ENCODE measurements at regions not wholly inside any gene's neighbourhood (a gene's known extent, or its start where the extent isn't known, plus 50 kb on each side); places are given as distances from the start of the nearest gene placed in this dataset.
"Not testable (repeated sequence)": the region's sequence is repeated elsewhere in the genome, so short reads cannot be mapped to it uniquely, and the experiment has no call there.

GRCh38 chrX:45628041-45628440 lies 427.4 kb upstream of the DIPK2B start:
- no peak for DNase-seq

DNA sequence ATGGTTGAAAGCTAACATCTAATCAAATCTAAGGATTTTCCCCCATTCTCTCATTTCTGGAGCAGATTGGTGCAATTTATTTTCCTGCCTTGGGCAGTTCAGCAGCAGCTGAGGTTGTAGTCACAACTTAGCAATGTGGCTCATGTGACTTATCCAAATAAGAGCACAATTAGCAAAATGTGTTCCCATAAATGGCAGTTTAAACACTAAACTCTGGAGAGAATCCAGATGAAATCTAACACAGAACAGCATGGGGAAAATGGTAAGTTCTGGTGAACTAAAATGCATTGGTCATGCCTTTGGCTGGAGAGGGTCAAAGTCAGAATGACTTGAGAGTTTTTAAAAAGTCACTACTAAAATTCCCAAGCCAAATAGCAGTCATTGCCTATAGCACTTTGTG lies 422.6 kb upstream of the DIPK2B start:
- no peak for DNase-seq

- no peak for DNase-seq
Measured at GRCh38 chrX:45622538-45622937, 421.9 kb upstream of the DIPK2B start.

DNA sequence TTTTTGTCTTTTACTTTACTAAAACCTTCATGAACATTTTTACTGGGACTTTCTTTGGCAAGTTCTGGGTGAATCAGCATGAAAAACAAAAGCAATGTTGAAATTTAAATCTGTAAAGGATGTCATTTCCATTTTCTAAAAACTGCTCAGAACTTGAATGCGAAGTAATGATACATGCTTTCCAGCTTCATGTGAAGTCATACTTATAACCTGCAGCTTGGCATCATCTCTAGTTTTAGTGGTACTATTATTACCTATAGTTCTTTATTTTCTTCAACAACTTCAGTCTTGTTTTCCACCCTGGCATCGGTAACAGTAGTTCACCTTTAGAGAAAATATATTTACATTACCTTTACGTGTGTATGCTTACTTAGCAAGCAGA lies 421.4 kb upstream of the DIPK2B start:
- DNase-seq = no peak

DNA sequence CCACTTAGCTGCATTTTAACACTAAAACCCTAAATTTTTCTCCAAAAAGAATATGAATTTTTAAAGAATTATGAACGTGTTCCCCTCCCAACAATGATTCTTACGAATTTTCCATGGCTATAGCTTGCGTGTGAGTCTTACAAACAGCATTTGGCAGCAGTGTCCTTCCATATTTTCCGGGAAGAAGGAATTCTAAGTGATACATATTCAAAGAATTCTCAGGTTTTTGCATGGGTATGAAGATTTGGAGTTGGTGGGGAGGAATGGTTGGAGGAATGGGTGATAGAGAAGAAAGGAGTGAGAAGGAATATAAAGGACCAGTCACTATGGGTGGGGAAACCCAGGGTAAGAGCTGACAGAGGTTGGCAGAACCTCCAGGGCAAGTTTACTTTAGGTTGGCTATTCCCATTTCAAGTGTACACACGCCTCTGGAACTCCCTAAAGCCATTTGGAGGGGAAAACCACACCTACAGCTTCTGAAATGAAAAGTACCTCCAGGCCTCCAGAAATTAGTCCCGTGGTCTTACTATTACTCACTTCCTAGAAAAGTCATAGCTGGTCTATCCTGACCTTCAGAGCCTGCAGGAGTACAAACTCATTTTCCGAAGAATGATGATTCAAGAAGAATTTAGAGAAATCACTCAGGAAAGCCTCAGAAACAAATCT lies 420.8 kb upstream of the DIPK2B start:
- DNase-seq = no peak

DNA sequence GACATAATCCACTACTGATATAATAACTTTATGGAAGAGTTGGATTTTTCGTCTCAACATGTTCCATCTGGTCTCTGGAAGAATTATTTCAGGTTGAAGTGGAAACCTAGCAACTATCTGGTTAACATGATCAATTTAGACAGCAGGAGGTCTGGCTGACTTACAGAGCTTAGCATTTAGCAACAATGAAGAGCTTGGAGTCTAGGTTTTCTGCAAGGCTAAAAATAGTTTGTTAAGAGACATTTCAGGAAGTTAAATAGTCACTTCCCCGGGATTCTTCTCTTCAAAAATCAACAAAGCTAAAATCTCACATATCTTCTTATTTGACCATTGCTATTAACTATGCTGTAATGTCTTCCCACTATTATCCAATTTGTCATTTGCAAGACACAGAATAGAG lies 418.6 kb upstream of the DIPK2B start:
- no peak for DNase-seq

- DNase-seq = not testable (repeated sequence)
Measured at GRCh38 chrX:45615591-45615990, 414.9 kb upstream of the DIPK2B start.

DNA sequence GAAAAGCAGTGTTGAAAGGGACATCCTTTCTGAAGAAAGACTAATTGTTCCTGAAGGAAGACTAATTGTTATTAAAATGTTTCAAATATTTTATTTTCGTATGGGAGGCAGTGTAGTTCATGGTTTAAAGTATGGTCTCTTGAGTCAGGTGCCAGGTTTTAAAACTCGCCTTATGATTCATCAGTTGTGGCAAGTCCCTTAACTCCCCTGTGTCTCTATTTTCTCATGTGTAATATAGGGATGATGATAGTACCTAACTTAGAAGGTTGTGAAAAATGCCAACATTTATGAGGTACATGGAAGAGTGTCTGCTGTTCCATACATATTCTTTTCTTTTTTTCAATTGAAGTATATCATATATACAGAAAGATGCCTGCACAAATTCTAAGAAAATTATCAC lies 414.2 kb upstream of the DIPK2B start:
- DNase-seq = no peak

- DNase-seq = no peak
Measured at GRCh38 chrX:45602151-45602550, 401.5 kb upstream of the DIPK2B start.

GRCh38 chrX:45601052-45601451 lies 400.4 kb upstream of the DIPK2B start:
- no peak for DNase-seq

- no peak for DNase-seq
Measured at GRCh38 chrX:45598861-45599260, 398.2 kb upstream of the DIPK2B start.

DNA sequence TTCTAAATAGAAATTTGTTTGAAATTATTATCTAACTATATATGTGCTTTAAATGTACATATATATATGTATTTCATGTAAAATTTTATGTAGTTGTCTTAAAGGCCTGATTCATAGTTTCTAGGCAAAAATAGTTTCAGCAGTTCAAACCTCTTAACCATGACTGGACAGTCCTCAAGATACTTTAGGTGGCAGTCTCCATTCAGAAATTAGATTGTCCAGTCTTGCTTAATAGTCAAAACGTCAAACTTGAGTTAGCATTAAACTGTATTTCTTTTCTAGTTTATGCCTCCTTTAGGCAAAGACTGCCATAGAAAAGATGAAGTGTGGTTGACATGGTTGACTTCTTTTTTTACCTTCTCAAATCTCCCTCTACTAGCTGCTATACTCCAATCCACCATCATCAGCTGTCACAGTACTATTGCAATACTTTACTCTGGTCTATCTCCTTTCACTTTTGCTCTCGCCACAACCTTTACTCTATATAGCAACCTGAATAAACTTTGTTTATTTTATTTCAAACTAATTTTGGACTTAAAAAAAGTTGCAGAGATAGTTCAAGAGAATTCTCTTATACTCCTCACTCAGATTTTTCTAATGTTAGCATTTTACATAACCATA lies 395.6 kb upstream of the DIPK2B start:
- no peak for DNase-seq

DNA sequence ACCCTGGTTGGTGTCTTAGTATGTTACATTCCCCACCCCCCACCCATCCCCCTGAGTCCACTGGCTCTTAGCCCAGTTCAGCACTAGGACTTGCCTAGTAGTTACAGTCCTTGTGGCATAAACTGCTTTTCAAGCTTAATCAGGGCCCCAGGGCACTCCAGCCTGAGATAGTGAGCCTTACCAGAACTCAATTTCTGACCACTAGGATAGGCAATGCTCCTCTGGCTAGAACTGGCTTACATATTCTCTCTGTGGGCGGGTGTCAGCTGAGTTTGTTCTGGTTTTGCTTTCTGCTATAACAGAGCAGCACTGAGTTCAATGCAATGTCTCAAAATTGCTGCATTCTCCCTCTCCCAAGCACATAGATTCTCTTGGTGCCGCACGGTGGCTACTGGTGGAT lies 391.4 kb upstream of the DIPK2B start:
- DNase-seq = no peak

GRCh38 chrX:45591650-45592049 lies 391.0 kb upstream of the DIPK2B start:
- no peak for DNase-seq

DNA sequence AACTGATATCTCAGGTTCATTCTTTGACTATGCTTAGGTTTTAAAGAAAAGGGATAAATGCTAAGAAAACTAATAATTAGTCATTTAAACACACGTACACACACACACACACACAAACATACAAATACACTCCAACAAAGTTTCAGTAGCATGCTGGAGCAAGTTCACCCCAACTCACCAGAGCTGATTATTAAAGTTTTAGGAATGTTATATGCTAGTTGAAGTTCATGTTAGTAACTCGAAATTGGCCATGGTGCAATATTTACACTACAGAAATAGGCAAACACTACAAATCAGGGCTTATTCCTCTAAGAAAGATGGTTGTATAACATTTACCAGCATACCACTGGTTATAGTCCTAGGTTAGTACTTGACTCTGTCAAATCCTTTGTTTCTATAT lies 384.0 kb upstream of the DIPK2B start:
- DNase-seq = no peak

- DNase-seq = no peak
Measured at GRCh38 chrX:45577361-45577760, 376.7 kb upstream of the DIPK2B start.

GRCh38 chrX:45571453-45571852 lies 370.8 kb upstream of the DIPK2B start:
- DNase-seq = no peak

GRCh38 chrX:45566456-45566855 lies 365.8 kb upstream of the DIPK2B start:
- no peak for DNase-seq

GRCh38 chrX:45557387-45557786 lies 356.7 kb upstream of the DIPK2B start:
- DNase-seq = no peak

GRCh38 chrX:45554736-45555135 lies 354.1 kb upstream of the DIPK2B start:
- no peak for DNase-seq

GRCh38 chrX:45553417-45553816 lies 352.7 kb upstream of the DIPK2B start:
- DNase-seq = no peak

- DNase-seq = not testable (repeated sequence)
Measured at GRCh38 chrX:45546697-45547096, 346.0 kb upstream of the DIPK2B start.

- no peak for DNase-seq
Measured at GRCh38 chrX:45540181-45540580, 339.5 kb upstream of the DIPK2B start.

DNA sequence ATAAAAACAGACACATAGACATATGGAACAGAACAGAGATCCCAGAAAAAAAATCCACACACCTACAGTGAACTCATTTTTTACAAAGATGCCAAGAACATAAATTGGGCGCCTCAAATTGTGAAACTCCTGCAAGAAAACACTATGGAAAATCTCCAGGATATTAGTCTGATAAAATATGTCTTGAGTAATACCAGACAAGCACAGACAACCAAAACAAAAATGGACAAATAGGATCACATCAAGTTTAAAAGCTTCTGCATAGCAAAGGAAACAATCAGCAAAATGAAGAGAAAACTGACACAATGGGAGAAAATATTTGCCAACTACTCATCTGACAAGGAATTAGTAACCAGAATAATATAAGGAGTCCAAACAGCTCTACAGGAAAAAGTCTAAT lies 337.3 kb upstream of the DIPK2B start:
- DNase-seq = no peak

DNA sequence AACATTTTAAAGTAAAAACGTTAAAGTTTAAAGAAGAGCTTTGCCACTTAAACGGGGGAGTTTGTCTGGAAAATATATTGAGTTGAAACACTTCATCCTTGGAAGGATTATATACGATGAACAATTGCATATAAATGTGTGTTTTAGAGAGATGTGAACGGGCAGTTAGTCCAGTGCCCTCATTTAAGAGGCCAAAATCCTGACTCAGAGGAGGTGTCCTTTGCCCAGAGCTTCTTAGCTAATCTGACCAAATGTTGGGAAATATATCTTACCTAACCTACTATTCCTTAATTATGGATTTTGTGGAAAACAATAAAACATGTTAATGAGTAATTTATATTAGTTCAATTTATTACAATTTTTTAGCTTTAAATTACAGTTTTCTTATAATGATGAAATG lies 327.2 kb upstream of the DIPK2B start:
- DNase-seq = no peak
